ENCODE measurements at regions not wholly inside any gene's neighbourhood (a gene's known extent, or its start where the extent isn't known, plus 50 kb on each side); places are given as distances from the start of the nearest gene placed in this dataset.

GRCh38 chr2:60298006-60298696 is 255.3 kb downstream of the BCL11A start:
- no peak overlapping the region for H4K8ac ChIP-seq (ENCODE audit: low read depth, low read length)
- H2BK15ac ChIP-seq (replicated peaks; ENCODE audit: low read depth), result no peak overlapping the region
- H3K36me3 ChIP-seq (ENCODE audit: control insufficient read depth, insufficient read depth, low read length), result no peaks in the 10 kb centered on the region
- H3K27ac ChIP-seq (ENCODE audit: low read depth, low read length), result no peak overlapping the region
- no peak overlapping the region for H3K23ac ChIP-seq (ENCODE audit: low read length)
- no peaks in the 10 kb centered on the region for H3K4me1 ChIP-seq (ENCODE audit: control insufficient read depth, low read depth, low read length)
- no peak overlapping the region for H2BK5ac ChIP-seq (ENCODE audit: low read length)
- no peak overlapping the region for H3K56ac ChIP-seq (ENCODE audit: low read length)
- H3K9ac ChIP-seq (ENCODE audit: low read length), result no peak overlapping the region
- no peak overlapping the region for H3K4ac ChIP-seq (ENCODE audit: low read depth, low read length)
- H3K27me3 ChIP-seq (ENCODE audit: insufficient read depth, low read length, poor library complexity), result no peaks in the 10 kb centered on the region
- H3K4me2 ChIP-seq (ENCODE audit: low read length), result no peak overlapping the region
- no peak overlapping the region for H3K18ac ChIP-seq (ENCODE audit: low read length)
- no peak for DNase-seq
- H3K79me2 ChIP-seq (ENCODE audit: control insufficient read depth, insufficient read depth, low read length), result no peaks in the 10 kb centered on the region
- H2AK5ac ChIP-seq (ENCODE audit: low read length), result no peak overlapping the region
- no peak overlapping the region for H4K5ac ChIP-seq (ENCODE audit: low read length)
- no peak overlapping the region for H3K4me3 ChIP-seq (ENCODE audit: low read length)
- H2BK120ac ChIP-seq (ENCODE audit: low read depth, low read length), result no peak overlapping the region
- no peaks in the 10 kb centered on the region for H3K79me1 ChIP-seq (ENCODE audit: low read length)
- no CpG with 5 or more reads among the region's 20 CpGs for WGBS (ENCODE audit: extremely low coverage, insufficient coverage, low lambda C conversion rate)

GRCh38 chr2:60297296-60298005 is 256.0 kb downstream of the BCL11A start:
- no peak overlapping the region for H3K27ac ChIP-seq (ENCODE audit: low read depth, low read length)
- peak overlapping the region; percentile 14 for H3K4me2 ChIP-seq (ENCODE audit: low read length)
- H3K9ac ChIP-seq (ENCODE audit: low read length), result no peak overlapping the region
- H2BK120ac ChIP-seq (ENCODE audit: low read depth, low read length), result no peak overlapping the region
- H2BK5ac ChIP-seq (ENCODE audit: low read length), result no peak overlapping the region
- no peaks in the 10 kb centered on the region for H3K27me3 ChIP-seq (ENCODE audit: insufficient read depth, low read length, poor library complexity)
- H3K79me1 ChIP-seq (ENCODE audit: low read length), result no peaks in the 10 kb centered on the region
- peak overlapping the region; percentile 9 for H3K56ac ChIP-seq (ENCODE audit: low read length)
- no peaks in the 10 kb centered on the region for H3K4me1 ChIP-seq (ENCODE audit: control insufficient read depth, low read depth, low read length)
- H3K79me2 ChIP-seq (ENCODE audit: control insufficient read depth, insufficient read depth, low read length), result no peaks in the 10 kb centered on the region
- DNase-seq, result peak; percentile 85
- H3K4ac ChIP-seq (ENCODE audit: low read depth, low read length), result no peak overlapping the region
- no peak overlapping the region for H4K5ac ChIP-seq (ENCODE audit: low read length)
- no peaks in the 10 kb centered on the region for H3K36me3 ChIP-seq (ENCODE audit: control insufficient read depth, insufficient read depth, low read length)
- no peak overlapping the region for H3K18ac ChIP-seq (ENCODE audit: low read length)
- no peak overlapping the region for H2BK15ac ChIP-seq (replicated peaks; ENCODE audit: low read depth)
- no peak overlapping the region for H3K4me3 ChIP-seq (ENCODE audit: low read length)
- H3K23ac ChIP-seq (ENCODE audit: low read length), result no peak overlapping the region
- H4K8ac ChIP-seq (ENCODE audit: low read depth, low read length), result no peak overlapping the region
- no CpG with 5 or more reads among the region's 21 CpGs for WGBS (ENCODE audit: extremely low coverage, insufficient coverage, low lambda C conversion rate)
- H2AK5ac ChIP-seq (ENCODE audit: low read length), result no peak overlapping the region

GRCh38 chr2:60296219-60296955 is 257.1 kb downstream of the BCL11A start:
- Histone ChIP-seq H3K4me2 (ENCODE audit: low read length) (no peak overlapping the region), H3K79me1 (ENCODE audit: low read length) (no peaks in the 10 kb centered on the region), H3K4me3 (ENCODE audit: low read length) (no peak overlapping the region), H3K27ac (ENCODE audit: low read depth, low read length) (no peak overlapping the region), H3K36me3 (ENCODE audit: control insufficient read depth, insufficient read depth, low read length) (no peaks in the 10 kb centered on the region), H3K4ac (ENCODE audit: low read depth, low read length) (no peak overlapping the region), H3K56ac (ENCODE audit: low read length) (no peak overlapping the region), H4K5ac (ENCODE audit: low read length) (no peak overlapping the region), H3K27me3 (ENCODE audit: insufficient read depth, low read length, poor library complexity) (no peaks in the 10 kb centered on the region), H2AK5ac (ENCODE audit: low read length) (no peak overlapping the region), H4K8ac (ENCODE audit: low read depth, low read length) (no peak overlapping the region), H2BK5ac (ENCODE audit: low read length) (no peak overlapping the region), H3K4me1 (ENCODE audit: control insufficient read depth, low read depth, low read length) (no peaks in the 10 kb centered on the region), H2BK120ac (ENCODE audit: low read depth, low read length) (no peak overlapping the region), H2BK15ac (replicated peaks; ENCODE audit: low read depth) (no peak overlapping the region), H3K79me2 (ENCODE audit: control insufficient read depth, insufficient read depth, low read length) (no peaks in the 10 kb centered on the region), H3K9ac (ENCODE audit: low read length) (no peak overlapping the region), H3K18ac (ENCODE audit: low read length) (no peak overlapping the region), H3K23ac (ENCODE audit: low read length) (no peak overlapping the region)
- WGBS (ENCODE audit: extremely low coverage, insufficient coverage, low lambda C conversion rate), result no CpG with 5 or more reads among the region's 8 CpGs
- no peak for DNase-seq

- no peak overlapping the region for H2AK5ac ChIP-seq (ENCODE audit: low read length)
- no peak overlapping the region for H3K9ac ChIP-seq (ENCODE audit: low read length)
- no peak overlapping the region for H3K27ac ChIP-seq (ENCODE audit: low read depth, low read length)
- no peak overlapping the region for H3K56ac ChIP-seq (ENCODE audit: low read length)
- no peaks in the 10 kb centered on the region for H3K79me1 ChIP-seq (ENCODE audit: low read length)
- no peaks in the 10 kb centered on the region for H3K4me1 ChIP-seq (ENCODE audit: control insufficient read depth, low read depth, low read length)
- H2BK5ac ChIP-seq (ENCODE audit: low read length), result no peak overlapping the region
- no peak overlapping the region for H2BK15ac ChIP-seq (replicated peaks; ENCODE audit: low read depth)
- peak; percentile 65 for DNase-seq
- H3K23ac ChIP-seq (ENCODE audit: low read length), result no peak overlapping the region
- H3K18ac ChIP-seq (ENCODE audit: low read length), result no peak overlapping the region
- no peaks in the 10 kb centered on the region for H3K36me3 ChIP-seq (ENCODE audit: control insufficient read depth, insufficient read depth, low read length)
- no peak overlapping the region for H3K4me2 ChIP-seq (ENCODE audit: low read length)
- no peak overlapping the region for H4K8ac ChIP-seq (ENCODE audit: low read depth, low read length)
- no peak overlapping the region for H4K5ac ChIP-seq (ENCODE audit: low read length)
- no peak overlapping the region for H3K4ac ChIP-seq (ENCODE audit: low read depth, low read length)
- no peak overlapping the region for H3K4me3 ChIP-seq (ENCODE audit: low read length)
- no CpG with 5 or more reads among the region's 9 CpGs for WGBS (ENCODE audit: extremely low coverage, insufficient coverage, low lambda C conversion rate)
- no peak overlapping the region for H2BK120ac ChIP-seq (ENCODE audit: low read depth, low read length)
- H3K27me3 ChIP-seq (ENCODE audit: insufficient read depth, low read length, poor library complexity), result no peaks in the 10 kb centered on the region
- no peaks in the 10 kb centered on the region for H3K79me2 ChIP-seq (ENCODE audit: control insufficient read depth, insufficient read depth, low read length)
Measured at GRCh38 chr2:60295636-60295962, 257.9 kb downstream of the BCL11A start.

- Histone ChIP-seq H3K36me3 (ENCODE audit: control insufficient read depth, insufficient read depth, low read length) (no peaks in the 10 kb centered on the region), H2AK5ac (ENCODE audit: low read length) (no peak overlapping the region), H3K23ac (ENCODE audit: low read length) (no peak overlapping the region), H3K27me3 (ENCODE audit: insufficient read depth, low read length, poor library complexity) (no peaks in the 10 kb centered on the region), H3K4me1 (ENCODE audit: control insufficient read depth, low read depth, low read length) (no peaks in the 10 kb centered on the region), H3K4ac (ENCODE audit: low read depth, low read length) (no peak overlapping the region), H4K8ac (ENCODE audit: low read depth, low read length) (no peak overlapping the region), H3K79me2 (ENCODE audit: control insufficient read depth, insufficient read depth, low read length) (no peaks in the 10 kb centered on the region), H2BK120ac (ENCODE audit: low read depth, low read length) (no peak overlapping the region), H3K56ac (ENCODE audit: low read length) (no peak overlapping the region), H4K5ac (ENCODE audit: low read length) (no peak overlapping the region), H3K4me2 (ENCODE audit: low read length) (no peak overlapping the region), H3K9ac (ENCODE audit: low read length) (no peak overlapping the region), H3K79me1 (ENCODE audit: low read length) (no peaks in the 10 kb centered on the region), H2BK15ac (replicated peaks; ENCODE audit: low read depth) (no peak overlapping the region), H3K4me3 (ENCODE audit: low read length) (no peak overlapping the region), H3K18ac (ENCODE audit: low read length) (no peak overlapping the region), H3K27ac (ENCODE audit: low read depth, low read length) (no peak overlapping the region), H2BK5ac (ENCODE audit: low read length) (no peak overlapping the region)
- DNase-seq, result no peak
- no CpG with 5 or more reads among the region's 20 CpGs for WGBS (ENCODE audit: extremely low coverage, insufficient coverage, low lambda C conversion rate)
Measured at GRCh38 chr2:60294901-60295635, 258.4 kb downstream of the BCL11A start.

Measured in mesendoderm (in vitro differentiated cells).